Ovary (tissue), 3 donors: ENCODE measurements at regions not wholly inside any gene's neighbourhood (a gene's known extent, or its start where the extent isn't known, plus 50 kb on each side); places are given as distances from the start of the nearest gene placed in this dataset.

Experiments used
- CTCF ChIP-seq, 3 donors: fragments of 450-650 bp in 2 of 3; fragments of 200-600 bp in 1 of 3; IDR thresholded peaks; one replicate each; pipeline versions ENCODE4 v1.5.1 to v1.8.0; 2016 to 2022; ENCODE audit warnings: antibody characterized with exemption in 3 of 3, mild to moderate bottlenecking in 1 of 3
- POLR2A ChIP-seq: fragments of 450-650 bp; IDR thresholded peaks from one replicate; pipeline ENCODE4 v1.6.1; 2017; ENCODE audit warnings: antibody characterized with exemption, mild to moderate bottlenecking, moderate library complexity
- donor health status: DM: no; HTN: no; CAD: no.

GRCh38 chr3:34261001-34261385, 462.6 kb downstream of the PDCD6IP start:
- no peak for TF ChIP-seq CTCF (IDR thresholded peaks at IDR 0.05)
- TF ChIP-seq POLR2A, result no peak
